Suppressor macrophage treated with lipopolysaccharide for 4 hours (primary cell): ENCODE measurements at regions not wholly inside any gene's neighbourhood (a gene's known extent, or its start where the extent isn't known, plus 50 kb on each side); places are given as distances from the start of the nearest gene placed in this dataset.

Experiments
- DNase-seq: peaks from one replicate; pipeline ENCODE4 v3.0.0-alpha.2; 2020

DNA sequence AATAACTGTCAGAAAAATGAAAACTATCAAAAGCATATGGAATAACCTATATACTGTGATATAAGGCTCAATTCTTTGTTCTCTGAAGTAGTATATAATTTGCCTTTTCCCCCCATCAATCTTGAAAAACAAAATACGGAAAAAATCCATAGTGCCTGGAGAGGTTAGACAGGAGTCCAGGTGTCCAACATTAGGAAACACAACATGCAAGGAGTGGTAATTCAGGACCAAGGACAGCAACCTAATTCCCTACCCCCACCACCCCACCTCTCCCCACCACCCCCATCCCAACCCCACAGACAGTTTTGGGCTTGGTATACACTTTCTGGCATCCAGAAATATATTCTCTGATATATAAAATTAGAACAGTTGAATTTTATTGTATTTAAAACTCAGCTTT lies 55.1 kb upstream of the SLC25A26 start:
- DNase-seq: no peak

GRCh38 chr3:66164155-66164554 lies 56.6 kb upstream of the SLC25A26 start:
- no peak for DNase-seq

GRCh38 chr3:66163222-66163621 lies 57.6 kb upstream of the SLC25A26 start:
- no peak for DNase-seq

GRCh38 chr3:66162766-66163165 lies 58.0 kb upstream of the SLC25A26 start:
- no peak for DNase-seq

GRCh38 chr3:66158933-66159683 lies 61.7 kb upstream of the SLC25A26 start:
- DNase-seq: no peak

DNA sequence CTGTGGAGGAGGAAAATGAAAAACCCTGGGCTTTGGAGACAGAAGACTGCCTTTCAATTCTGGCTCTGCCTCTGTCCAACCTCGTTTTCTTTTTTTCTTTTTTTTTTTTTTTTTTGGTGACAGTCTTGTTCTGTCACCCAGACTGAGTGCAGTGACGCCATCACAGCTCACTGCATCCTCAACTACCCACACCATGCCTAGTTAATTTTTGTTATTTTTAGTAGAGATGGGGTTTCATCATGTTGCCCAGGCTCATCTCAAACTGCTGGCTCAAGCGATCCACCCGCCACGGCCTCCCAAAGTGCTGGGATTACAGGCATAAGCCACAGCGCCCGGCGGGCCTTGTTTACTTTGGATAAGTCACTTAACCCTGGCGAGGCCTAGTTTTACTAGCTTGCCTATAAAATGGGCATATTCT lies 66.3 kb upstream of the SLC25A26 start:
- no peak for DNase-seq

DNA sequence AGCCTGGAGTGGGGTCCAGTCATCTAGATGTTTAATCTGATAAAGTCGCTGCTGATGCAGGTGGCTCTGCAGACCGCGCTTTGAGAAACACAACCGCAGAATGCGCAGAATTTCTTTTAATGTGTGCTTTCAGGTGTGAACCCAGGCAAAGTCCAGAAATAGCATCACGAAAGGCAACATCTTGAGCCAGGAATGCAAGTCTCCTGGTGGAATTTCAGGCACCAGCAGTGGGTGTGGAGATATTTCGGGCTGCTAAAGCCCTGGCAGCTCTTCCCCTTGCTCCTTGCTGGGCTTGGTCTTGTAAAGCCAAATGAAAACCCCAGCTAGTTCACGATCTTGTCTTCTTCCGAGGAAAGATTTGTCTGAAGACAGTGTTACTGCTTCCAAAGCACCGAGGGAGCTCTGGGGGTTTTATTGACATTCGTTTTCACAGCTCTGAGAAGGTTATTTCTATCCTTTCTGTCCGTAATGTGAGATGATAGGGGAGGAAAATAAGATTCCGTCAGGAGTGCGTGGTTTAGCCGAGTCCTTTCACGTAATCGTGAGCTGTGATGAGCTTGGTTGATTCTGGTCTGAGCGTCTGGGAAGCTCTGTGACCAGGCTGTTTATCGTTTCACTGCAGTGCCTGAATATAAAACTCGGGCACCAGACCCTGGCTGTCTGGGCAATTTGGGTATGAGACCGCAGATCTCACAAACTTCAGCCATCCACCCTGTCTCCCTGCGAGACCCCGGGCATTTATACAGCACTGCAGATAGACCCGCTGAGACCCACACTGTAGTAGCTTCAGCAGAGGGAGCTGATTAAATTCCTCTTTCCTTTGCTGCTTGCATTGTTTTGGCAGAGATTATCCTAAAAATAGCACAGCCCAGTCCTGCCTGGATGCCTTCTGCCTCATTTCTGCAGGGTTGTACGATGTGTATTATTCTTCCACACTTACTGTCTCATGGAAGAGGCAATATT lies 67.0 kb upstream of the SLC25A26 start:
- no peak for DNase-seq

DNA sequence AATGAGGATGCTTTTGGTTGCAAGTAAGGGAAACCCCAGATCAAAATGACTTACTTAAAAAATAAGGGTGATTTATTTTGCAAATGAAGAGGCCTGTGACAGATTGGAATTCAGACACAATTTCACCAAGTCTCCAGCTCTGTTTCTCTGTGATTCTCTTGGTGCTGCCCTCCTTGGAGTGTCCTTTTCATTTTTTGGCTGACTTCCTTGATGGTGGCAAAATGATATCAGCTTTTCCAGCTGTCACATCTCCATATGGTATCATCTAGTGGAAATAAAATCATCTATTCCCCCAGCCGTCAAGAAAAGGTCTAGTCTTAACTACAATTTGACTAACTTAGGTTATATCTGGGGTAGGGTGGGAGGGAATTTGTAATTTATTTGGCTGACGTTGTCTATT lies 68.5 kb upstream of the SLC25A26 start:
- no peak for DNase-seq

DNA sequence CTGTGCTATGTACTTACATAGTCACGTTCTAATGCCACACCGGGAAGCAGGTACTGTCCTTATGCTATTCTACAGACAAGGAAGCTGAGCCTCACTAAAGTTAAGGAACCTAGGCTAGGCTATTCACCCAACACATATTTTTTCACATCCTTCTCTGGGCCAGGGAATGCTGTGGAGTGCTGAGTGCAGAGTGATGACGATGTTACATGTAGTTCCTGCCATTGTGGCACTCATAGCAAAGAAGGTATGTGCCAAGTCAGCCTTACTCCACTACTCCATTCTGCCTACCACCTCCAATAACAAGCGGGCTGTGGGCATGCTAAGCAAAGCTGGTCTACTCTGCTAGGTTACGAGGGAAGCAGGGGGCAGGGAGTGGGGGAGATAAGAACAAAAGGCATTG lies 69.8 kb upstream of the SLC25A26 start:
- no peak for DNase-seq

DNA sequence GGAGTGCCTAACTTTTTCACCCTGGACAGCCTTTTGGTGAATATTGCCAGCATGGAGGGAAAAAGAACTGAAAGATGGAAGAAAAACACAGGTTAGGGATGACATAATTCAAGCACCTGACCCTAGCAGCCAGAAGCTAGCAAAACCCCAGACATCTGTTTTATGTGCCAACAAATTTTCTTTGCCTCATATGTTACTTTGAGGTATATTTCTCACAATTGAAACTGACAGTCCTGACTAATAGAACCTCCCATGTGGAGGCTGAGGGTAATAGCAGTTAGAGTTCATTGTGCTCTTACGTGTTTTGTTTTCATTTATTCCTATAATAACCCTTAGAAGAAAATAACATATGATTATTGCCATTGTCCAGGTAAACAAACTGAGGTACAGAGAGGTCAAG lies 71.5 kb upstream of the SLC25A26 start:
- DNase-seq: no peak

DNA sequence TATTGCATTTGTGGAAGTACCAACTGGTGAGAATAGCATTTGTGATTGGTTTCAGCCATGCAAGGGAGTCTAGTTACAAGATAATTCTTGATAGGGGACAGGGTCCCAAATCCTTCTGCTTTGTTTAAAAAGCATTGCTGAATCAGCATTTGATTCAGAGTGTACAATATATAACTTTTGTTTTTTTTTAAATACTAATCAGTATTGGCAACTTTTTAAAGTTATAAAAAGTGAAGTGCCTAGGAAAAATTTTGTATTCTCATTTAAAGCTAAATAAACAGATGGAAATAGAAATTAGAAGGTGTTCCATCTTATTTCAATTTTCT lies 75.4 kb upstream of the SLC25A26 start:
- DNase-seq: no peak

DNA sequence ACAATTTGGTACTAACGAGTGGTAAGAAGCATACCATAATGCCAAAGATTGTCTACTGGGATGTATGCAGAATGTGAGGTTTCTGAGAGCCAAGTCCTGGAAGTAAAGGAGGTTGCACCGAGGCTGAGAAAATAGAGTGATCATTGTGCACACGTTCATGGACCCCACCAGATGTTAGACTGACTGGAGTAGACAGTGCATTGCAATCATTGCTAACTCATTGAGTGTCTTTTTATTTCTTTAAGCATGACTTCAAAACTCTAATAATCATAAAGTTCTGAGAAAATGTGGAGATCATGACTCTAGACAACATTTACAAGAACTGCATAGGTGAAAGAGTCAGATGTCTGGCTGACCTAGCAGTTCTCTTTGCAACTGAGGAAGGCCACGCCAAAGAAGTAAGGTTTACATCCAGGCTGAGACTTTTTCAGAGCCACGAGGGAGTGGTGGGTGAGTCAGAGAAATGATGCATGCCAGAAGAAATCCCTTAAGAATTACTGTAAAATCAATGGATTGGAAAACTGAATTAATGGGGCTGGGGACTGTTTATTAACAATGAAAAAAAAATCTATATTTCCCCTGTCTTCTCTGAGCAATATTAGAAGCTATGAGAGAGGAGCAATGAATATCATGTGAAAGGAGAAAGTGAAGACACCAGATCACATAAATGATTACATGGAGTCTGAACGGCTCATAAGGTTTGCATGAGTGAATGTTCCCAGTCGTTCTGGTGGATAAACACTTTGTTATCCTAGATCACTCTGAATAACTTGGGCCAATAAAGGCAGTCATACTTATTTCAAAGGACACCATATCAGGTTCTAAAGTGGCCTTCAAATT lies 76.0 kb upstream of the SLC25A26 start:
- no peak for DNase-seq

DNA sequence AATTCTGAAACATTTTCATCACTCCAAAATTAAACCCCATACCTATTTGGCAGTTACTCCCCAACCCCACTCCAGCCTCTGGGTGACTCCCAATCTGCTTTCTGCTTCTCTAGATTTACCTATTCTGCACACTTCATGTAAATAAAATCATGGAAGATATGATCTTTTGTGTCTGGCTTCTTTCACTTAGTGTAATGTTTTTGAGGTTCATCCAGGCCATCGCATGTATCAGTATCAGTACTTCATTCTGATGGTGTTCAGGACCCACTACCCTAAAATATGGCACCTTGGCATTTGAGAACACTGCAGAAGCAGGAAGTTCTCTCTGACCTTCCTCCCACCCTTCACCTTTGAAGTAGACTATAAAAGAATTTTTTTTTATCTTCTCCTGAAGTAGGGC lies 78.7 kb upstream of the SLC25A26 start:
- no peak for DNase-seq

GRCh38 chr3:66140743-66141372 lies 79.9 kb upstream of the SLC25A26 start:
- DNase-seq: no peak

DNA sequence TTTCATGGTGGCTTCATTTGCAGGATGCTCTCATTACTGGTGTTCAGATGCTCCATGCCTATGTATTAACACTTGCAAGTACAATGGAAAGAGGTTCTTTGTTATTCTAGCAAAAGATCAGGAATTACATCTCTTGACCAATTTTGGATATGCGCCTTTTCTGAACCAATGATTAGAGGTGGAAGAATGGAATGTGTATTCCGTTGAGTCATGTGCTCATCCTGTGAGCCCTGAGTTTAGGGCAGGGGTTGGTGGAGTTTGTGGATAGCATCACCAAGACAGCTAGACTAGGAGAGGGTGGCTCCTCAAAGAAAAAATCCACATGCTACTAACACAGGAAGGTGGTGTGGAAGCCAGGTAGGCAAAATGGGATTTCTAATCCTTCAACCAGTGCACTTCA lies 80.7 kb upstream of the SLC25A26 start:
- DNase-seq: no peak

DNA sequence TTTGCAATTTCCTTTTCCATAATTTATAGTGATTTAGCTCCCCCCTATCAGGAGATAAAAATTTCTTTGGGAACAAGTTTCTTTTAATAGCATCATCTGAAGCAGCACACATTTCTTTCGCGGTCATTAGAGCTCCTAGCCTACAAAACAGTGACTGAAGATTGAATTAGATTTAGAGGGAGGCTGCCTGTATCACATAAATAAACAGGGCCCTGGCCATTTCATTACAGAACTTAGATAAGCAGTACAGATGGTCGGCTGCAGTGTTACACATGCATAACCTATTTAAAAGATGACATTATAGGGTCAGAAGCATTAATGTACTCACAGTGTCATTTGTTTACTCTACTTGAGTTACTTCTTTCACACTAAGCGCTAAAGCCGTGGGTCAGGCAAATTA lies 81.4 kb upstream of the SLC25A26 start:
- DNase-seq: no peak

DNA sequence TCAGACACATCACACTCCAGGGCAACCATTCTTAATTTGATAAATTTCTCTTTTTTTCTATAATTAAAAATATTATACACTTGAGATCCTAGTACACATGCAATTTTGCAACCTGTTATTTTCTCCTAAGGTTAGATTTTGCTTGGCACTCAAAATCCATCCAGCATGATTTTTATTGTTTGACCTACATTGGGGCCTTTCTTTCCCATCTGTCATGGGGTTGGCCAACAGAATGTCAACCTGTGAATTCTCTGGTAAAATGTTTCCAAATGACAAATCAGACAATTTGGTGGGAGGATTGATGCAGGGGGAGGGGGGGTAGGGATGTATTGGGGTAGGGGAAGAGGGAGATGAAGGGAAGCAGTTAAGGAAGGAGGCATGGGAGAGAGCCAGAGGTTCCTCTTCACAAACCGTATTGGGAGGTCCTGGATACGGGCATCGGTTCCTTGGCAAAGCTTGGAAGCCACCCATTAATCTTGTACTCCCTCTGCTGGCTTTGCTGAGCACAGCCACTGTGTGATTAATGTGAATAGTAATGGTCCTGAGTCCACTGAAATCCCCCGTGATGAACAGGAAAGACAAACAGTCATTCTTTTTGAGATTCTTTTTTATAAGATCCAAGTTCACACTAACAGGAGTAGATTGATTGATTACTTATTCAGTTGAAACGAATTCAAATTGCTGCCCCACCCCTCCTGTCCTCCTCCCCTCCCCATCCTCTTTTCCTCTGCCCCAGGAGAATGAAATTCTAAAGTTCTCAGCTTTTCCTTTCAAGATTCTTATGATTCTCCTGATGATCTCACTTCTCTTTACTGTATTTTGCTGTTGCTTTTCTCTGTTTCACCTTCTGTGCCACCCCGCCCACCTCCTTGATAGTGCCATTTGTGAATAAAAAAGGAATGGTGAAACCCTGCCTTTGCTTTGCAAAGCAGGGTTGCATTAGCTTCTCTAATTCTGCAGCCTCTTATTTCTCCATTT lies 82.2 kb upstream of the SLC25A26 start:
- peak; percentile 18 for DNase-seq

DNA sequence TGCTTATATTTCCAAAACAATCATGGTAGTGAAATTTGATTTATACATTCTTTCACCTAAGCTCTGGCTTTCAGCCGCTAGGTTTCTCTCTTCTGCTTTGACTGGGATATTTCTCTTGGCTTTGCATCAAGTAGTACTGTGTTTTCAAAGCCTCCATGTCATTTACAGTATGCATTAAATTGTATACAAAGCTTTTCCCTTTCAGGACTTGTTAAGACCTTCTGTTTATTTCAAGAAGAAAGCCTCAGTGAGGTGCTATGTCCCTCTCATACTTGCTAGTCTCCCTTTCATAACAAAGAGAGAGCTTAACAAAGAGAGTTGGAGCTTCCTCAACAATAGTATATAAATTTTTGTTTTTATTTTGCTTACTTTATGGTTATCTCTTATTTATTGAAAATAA lies 84.2 kb upstream of the SLC25A26 start:
- no peak for DNase-seq

DNA sequence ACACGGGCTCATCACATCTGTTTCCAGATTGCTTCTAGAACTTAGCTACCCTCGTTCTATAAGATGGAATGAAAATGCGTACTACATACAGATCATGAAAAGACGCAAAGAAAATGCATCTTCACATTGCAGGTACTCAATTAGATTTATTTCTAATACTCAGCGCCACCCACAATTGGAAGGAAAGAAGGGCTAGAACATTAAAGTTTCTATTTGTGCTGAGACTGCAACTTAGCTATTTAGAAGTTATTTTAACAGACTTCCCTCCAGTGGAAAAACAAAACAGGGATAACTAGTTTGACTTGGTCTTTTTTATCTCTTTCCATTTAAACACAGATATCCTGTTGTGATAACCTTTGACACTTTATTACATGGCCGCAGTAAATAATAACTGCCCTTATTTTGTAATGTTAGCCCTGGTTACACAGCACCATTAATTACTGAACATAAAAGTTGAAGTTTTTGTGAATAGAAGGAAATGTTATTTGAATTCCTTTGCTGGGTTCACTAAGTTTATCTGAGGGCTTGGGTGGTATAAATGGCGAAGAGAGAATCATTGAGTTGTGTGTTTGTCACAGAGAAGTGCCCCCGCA lies 86.9 kb upstream of the SLC25A26 start:
- no peak for DNase-seq

GRCh38 chr3:66133050-66133757 lies 87.6 kb upstream of the SLC25A26 start:
- no peak for DNase-seq

GRCh38 chr3:66128623-66129022 lies 89.9 kb upstream of the MAGI1 start:
- DNase-seq: no peak
